HT1080 (cell line): ENCODE measurements at regions not wholly inside any gene's neighbourhood (a gene's known extent, or its start where the extent isn't known, plus 50 kb on each side); places are given as distances from the start of the nearest gene placed in this dataset.
"Not testable (repeated sequence)": the region's sequence is repeated elsewhere in the genome, so short reads cannot be mapped to it uniquely, and the experiment has no call there.

ENCODE experiments used
- DNase-seq: peaks from one replicate; pipeline ENCODE4 v3.0.0-alpha.2; 2015; ENCODE audit warnings: low read depth

- DNase-seq = no peak
Observed at GRCh38 chr2:242043538-242044312, 174.2 kb downstream of the RTP5 start.

DNA sequence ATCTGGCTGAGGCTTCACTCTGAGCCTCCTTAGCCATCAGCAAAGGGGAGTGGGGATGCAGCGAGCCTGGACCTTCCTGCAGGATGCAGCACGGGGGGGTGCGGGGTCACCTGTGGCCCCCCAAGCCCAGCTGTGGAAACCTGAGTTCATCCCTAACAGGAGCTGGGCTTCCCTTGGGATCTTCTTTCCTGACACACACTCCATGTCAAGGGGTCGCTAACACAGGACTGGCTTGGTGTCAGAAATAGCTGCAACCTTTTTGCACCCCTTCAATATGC lies 174.7 kb downstream of the RTP5 start:
- no peak for DNase-seq

GRCh38 chr2:242045596-242046144 lies 176.1 kb downstream of the RTP5 start:
- DNase-seq = not testable (repeated sequence)

GRCh38 chr2:242046206-242046826 lies 176.8 kb downstream of the RTP5 start:
- no peak for DNase-seq

GRCh38 chr2:242047963-242048362 lies 178.4 kb downstream of the RTP5 start:
- no peak for DNase-seq

GRCh38 chr2:242048479-242048878 lies 178.9 kb downstream of the RTP5 start:
- DNase-seq = no peak

DNA sequence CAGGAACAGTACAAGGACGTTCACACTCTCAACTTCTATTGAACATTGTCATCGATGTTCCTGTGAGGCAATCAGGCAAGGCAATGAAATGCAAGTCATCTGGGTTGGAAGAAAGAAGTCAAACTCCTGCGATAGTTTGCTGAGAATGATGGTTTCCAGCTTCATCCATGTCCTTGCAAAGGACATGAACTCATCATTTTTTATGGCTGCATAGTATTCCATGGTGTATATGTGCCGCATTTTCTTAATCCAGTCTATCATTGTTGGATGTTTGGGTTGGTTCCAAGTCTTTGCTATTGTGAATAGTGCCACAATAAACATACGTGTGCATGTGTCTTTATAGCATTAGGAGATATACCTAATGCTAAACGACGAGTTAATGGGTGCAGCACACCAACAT lies 180.0 kb downstream of the RTP5 start:
- not testable (repeated sequence) for DNase-seq

DNA sequence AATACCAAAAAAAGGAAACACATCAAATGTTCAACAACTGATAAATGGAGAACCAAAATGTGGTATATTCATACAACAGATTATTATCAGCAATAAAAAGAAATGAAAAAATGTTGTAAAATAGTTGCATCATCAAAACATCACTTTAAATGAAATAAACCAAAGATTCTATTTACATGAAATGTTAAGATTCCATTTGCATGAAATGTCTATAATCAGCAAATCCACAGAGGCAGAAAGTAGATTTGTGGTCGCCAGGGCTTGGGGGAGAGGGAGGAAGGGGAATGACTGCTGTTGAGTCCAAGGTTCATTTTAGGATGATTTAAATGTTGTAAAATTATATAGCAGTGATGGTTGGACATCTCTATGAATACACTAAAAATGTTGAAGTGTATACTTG lies 181.9 kb downstream of the RTP5 start:
- DNase-seq = no peak

- DNase-seq = no peak
Observed at GRCh38 chr2:242052421-242052820, 182.9 kb downstream of the RTP5 start.

DNA sequence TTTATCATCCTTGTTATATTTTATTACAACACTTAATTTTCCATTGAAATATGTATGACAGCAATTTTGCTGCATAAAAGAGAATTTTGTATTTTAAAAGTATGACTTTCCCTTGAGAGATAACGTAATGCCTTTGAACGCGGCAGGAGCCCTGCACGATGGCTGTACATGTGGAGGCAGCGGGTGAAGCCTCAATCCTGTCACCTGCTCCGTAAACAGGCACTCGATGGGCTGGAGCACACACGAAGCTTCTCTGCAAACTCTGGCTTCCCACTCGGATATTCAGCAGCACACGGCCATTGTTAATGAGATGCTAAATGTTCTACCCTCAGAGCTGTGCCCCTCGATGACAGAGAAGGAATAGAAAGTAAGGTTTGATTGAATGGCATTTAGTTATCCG lies 184.4 kb downstream of the RTP5 start:
- DNase-seq = no peak

DNA sequence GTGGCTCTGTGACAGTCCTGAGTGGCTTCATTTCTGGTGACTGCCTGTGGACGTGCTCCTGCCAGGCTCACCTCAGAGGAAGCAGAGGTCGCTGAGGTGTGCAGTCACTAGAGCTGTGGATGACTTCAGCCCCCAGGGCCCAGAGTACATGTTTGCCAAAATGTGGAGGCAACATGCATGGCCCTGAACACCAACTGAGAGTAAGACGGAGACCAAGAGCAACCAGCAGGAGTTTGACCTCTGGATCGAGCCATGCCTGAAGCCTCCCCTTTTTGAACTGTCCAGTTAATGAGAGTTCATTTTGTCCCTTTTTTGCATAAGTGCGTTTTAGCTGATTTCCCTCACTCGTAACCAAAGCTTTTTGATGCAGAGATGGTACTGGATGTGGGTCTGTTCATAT lies 184.9 kb downstream of the RTP5 start:
- no peak for DNase-seq

DNA sequence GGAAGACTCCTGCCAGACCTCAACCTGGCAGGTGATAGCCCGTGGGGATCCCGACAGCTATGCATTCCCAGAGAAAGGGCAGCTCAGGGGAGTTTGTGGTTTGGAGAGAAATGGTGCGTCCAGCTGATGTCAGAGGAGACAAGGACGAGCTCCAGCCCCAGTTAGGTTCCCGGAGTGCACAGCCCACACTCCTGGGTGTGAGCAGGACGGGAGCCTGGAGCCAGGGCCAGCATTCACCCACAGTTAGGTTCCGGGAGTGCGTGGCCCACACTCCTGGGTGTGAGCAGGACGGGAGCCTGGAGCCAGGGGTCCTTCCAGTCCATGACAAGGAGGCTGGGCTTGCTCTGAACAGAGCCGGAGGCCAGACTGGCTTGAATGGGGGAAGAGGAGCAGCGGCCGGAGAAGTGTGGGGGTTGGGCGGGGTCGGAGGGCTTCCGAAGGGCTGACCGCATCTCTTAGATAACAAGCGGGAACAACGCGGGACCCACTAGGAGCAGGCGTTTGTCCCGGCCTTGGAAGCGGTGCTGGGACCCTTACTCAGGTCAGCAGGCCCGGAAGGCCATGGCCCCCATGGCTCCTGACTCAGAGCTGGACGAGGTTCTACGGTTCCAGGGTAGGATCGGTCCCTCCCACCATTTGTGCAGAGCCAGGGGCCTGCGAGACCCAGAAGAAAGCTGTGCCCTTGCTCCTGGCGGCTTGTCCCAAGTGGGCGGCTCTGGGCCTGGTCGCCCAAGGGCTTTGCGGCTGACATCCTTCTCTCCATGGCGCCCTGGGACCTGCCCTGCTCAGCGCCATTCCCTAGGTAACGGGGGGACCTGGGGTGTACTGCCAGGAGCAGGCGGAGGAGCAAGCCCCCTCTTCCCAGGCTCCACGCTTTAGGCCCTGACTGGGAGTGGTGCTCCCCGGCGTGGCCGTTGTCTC lies 185.6 kb downstream of the RTP5 start:
- no peak for DNase-seq

GRCh38 chr2:242056026-242056425 lies 186.5 kb downstream of the RTP5 start:
- no peak for DNase-seq

- no peak for DNase-seq
Observed at GRCh38 chr2:242056785-242057184, 187.3 kb downstream of the RTP5 start.

DNA sequence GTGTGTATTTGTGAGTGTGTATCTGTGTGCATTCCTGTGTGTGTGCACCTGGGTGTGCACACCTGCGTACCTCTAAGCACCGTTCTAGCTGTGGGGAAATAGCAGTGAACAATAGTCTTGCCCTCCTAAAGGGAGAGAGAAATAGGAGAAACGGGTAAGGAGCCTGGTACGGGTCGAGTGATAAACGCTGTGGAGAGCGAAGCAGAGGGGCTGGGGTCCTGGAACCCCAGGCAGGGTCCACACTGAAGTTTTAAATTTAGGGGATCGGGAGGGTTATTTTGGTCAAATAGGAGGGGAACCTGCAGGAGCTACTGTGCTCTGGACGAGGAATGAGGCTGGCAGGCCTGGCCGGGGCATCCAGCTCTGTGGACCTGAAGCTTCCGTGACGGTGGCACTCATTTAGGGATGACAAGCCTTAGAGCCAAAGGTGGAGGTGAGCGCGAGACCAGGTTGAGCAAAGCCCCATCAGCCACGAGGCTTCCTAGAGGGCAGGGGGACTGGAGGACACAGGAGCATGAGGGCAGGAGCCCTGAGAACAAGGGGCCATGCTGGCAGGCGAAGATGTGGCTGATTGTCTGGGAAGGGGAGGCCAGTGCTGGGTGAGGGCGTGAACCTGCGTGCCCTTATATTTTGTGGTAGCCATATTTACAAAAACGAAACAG lies 188.0 kb downstream of the RTP5 start:
- no peak for DNase-seq

GRCh38 chr2:242058116-242058680 lies 188.7 kb downstream of the RTP5 start:
- no peak for DNase-seq

- DNase-seq = no peak
Observed at GRCh38 chr2:242059566-242059965, 190.0 kb downstream of the RTP5 start.

GRCh38 chr2:242060212-242060835 lies 190.8 kb downstream of the RTP5 start:
- peak; percentile 51 for DNase-seq

GRCh38 chr2:242061930-242062329 lies 192.4 kb downstream of the RTP5 start:
- not testable (repeated sequence) for DNase-seq

- no peak for DNase-seq
Observed at GRCh38 chr2:242063436-242063835, 193.9 kb downstream of the RTP5 start.

DNA sequence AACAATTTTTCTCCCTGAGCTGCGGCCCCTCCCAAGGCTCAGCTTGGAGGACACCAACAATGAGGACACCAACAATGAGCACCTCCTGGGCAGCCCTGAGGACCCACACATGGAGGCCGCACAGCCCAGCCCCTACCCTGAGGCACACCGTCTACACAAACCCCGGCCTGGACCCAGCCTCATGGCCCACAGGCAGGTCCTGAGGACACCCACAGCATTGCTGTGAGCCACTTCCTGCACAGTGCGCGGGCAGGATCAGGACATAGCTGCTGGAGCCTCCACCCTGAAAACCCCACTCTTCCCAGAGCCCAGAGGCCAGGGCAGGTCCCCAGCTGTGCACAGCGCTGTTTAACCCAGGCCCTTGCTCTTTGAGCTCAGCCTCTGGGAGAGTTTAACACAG lies 194.3 kb downstream of the RTP5 start:
- DNase-seq = peak; percentile 15
